Mesendoderm (in vitro differentiated cells): ENCODE measurements at regions not wholly inside any gene's neighbourhood (a gene's known extent, or its start where the extent isn't known, plus 50 kb on each side); places are given as distances from the start of the nearest gene placed in this dataset.
A peak's percentile ranks its signal among the peaks of the same experiment; 100 is the strongest.

Source experiments
- DNase-seq: peaks from one replicate; pipeline ENCODE4 v3.0.0; 2013
- H2AK5ac ChIP-seq: 2 replicates; pipeline ENCODE4 v1.6.1; 2013; ENCODE audit warnings: low read length, inconsistent platforms
- H2BK120ac ChIP-seq: 2 replicates; pipeline ENCODE4 v1.6.1; 2013; ENCODE audit warnings: low read depth, mild to moderate bottlenecking, low read length, moderate library complexity, mixed read lengths
- H2BK15ac ChIP-seq: replicated peaks from 2 replicates; pipeline ENCODE4 v1.6.1; 2013; ENCODE audit warnings: low read depth, mild to moderate bottlenecking, moderate library complexity
- H2BK5ac ChIP-seq: 2 replicates; pipeline ENCODE4 v1.6.1; 2013; ENCODE audit warnings: low read length, inconsistent platforms
- H3K18ac ChIP-seq: 2 replicates; pipeline ENCODE4 v1.6.1; 2013; ENCODE audit warnings: mild to moderate bottlenecking, low read length, mixed read lengths
- H3K23ac ChIP-seq: one replicate; pipeline ENCODE4 v1.6.1; 2013; ENCODE audit warnings: low read length
- H3K27ac ChIP-seq: 2 replicates; pipeline ENCODE4 v1.5.1; 2013; ENCODE audit warnings: low read depth, mild to moderate bottlenecking, inconsistent platforms, low read length, moderate library complexity
- H3K27me3 ChIP-seq: 2 replicates; pipeline ENCODE4 v1.6.1; 2013; ENCODE audit warnings: low read length, control low read depth, mild to moderate bottlenecking, inconsistent platforms; ENCODE audit not compliant: insufficient read depth, poor library complexity
- H3K36me3 ChIP-seq: 2 replicates; pipeline ENCODE4 v1.6.1; 2013; ENCODE audit warnings: low read length, inconsistent platforms; ENCODE audit not compliant: control insufficient read depth, insufficient read depth
- H3K4ac ChIP-seq: one replicate; pipeline ENCODE4 v1.6.1; 2013; ENCODE audit warnings: low read depth, mild to moderate bottlenecking, low read length, moderate library complexity
- H3K4me1 ChIP-seq: 2 replicates; pipeline ENCODE4 v1.6.1; 2013; ENCODE audit warnings: low read depth, low read length, inconsistent platforms; ENCODE audit not compliant: control insufficient read depth
- H3K4me2 ChIP-seq: 2 replicates; pipeline ENCODE4 v1.6.1; 2013; ENCODE audit warnings: low read length
- H3K4me3 ChIP-seq: 2 replicates; pipeline ENCODE4 v1.5.1; 2013; ENCODE audit warnings: mild to moderate bottlenecking, low read length
- H3K56ac ChIP-seq: one replicate; pipeline ENCODE4 v1.6.1; 2013; ENCODE audit warnings: low read length
- H3K79me1 ChIP-seq: 2 replicates; pipeline ENCODE4 v1.6.1; 2013; ENCODE audit warnings: low read length, inconsistent platforms
- H3K79me2 ChIP-seq: 2 replicates; pipeline ENCODE4 v1.6.1; 2013; ENCODE audit warnings: mild to moderate bottlenecking, low read length; ENCODE audit not compliant: control insufficient read depth, insufficient read depth
- H3K9ac ChIP-seq: 2 replicates; pipeline ENCODE4 v1.6.1; 2013; ENCODE audit warnings: low read length, inconsistent platforms
- H4K5ac ChIP-seq: one replicate; pipeline ENCODE4 v1.6.1; 2013; ENCODE audit warnings: low read length
- H4K8ac ChIP-seq: one replicate; pipeline ENCODE4 v1.6.1; 2013; ENCODE audit warnings: low read depth, mild to moderate bottlenecking, control low read depth, low read length, moderate library complexity
- WGBS: extraction: QIAGEN DNeasy Blood & Tissue Kit; methylation state at CpG from one replicate; pipeline ENCODE4 v1.1.7; 2013; ENCODE audit warnings: low lambda C conversion rate, missing lambda C conversion rate; ENCODE audit not compliant: insufficient coverage; ENCODE audit errors: extremely low coverage; 5-methylcytosine and 5-hydroxymethylcytosine counted together

GRCh38 chr1:5709461-5709975 is 282.7 kb downstream of the NPHP4 start:
- DNase-seq, result no peak
- Histone ChIP-seq H3K23ac (no peak overlapping the region), H3K4me2 (no peak overlapping the region), H3K9ac (no peak overlapping the region), H3K79me1 (no peaks in the 10 kb centered on the region), H2BK15ac (no peak overlapping the region), H2BK5ac (no peak overlapping the region), H3K18ac (no peak overlapping the region), H4K5ac (no peak overlapping the region), H3K36me3 (no peaks in the 10 kb centered on the region), H2AK5ac (no peak overlapping the region), H3K27me3 (no peaks in the 10 kb centered on the region), H2BK120ac (no peak overlapping the region), H3K27ac (no peak overlapping the region), H3K4ac (no peak overlapping the region), H4K8ac (no peak overlapping the region), H3K56ac (no peak overlapping the region), H3K79me2 (no peaks in the 10 kb centered on the region), H3K4me3 (no peak overlapping the region), H3K4me1 (no peaks in the 10 kb centered on the region)
- no CpG with 5 or more reads among the region's 6 CpGs for WGBS

DNA sequence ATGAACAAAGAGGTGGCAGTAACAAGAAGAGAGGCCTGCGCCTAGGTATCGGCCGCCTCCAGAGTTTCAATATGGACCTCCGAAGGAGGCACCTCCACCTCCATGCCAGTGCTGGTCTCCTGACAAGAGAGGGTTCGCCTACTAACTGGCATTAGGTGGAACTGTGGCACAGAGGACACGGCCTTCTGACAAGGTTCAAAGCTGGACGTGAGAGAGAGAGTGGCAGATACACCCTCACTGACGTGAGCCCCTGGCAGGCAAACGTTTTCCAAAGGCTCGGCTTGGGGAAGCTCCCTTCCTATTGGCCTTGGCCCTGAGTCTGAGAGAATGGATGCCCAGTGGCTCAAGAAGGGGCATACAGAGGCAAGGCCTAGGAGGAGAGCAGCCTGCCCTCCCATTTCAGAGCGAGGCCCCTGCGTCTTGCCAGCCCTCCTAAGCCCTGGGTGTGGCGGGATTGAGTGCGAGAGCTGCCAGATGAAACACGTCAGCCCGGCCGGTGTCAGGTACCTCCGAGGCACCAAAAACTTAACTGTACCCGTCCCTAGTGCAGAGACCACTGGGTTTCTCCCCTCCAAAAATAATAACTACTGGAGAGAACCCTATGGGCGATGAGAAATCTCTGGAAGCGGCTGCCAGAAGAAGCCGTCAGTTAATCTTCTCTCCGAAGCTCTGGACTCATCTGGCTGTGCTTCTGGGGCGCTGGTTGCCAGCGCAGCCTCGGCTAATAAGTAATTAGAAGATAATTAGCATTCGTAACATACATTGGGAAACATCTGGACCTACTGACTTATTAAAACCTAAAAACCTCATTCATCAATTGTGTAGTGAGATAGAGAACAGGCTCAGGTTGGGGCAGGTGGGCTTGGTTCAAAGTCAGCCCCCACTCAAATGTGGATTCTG is 283.6 kb downstream of the NPHP4 start:
- Histone ChIP-seq H2BK15ac (no peak overlapping the region), H3K79me1 (no peaks in the 10 kb centered on the region), H3K9ac (no peak overlapping the region), H3K4me2 (no peak overlapping the region), H3K4me1 (no peaks in the 10 kb centered on the region), H3K23ac (no peak overlapping the region), H3K4me3 (no peak overlapping the region), H2BK5ac (no peak overlapping the region), H4K5ac (no peak overlapping the region), H3K56ac (no peak overlapping the region), H3K4ac (no peak overlapping the region), H3K79me2 (no peaks in the 10 kb centered on the region), H3K18ac (no peak overlapping the region), H3K36me3 (no peaks in the 10 kb centered on the region), H3K27ac (no peak overlapping the region), H2AK5ac (no peak overlapping the region), H2BK120ac (no peak overlapping the region), H3K27me3 (no peaks in the 10 kb centered on the region), H4K8ac (no peak overlapping the region)
- no peak for DNase-seq
- no CpG with 5 or more reads among the region's 27 CpGs for WGBS

- DNase-seq, result peak; percentile 63
These were observed 284.5 kb downstream of the NPHP4 start for GRCh38 chr1:5707566-5708345.

GRCh38 chr1:5706239-5706638 is 286.0 kb downstream of the NPHP4 start:
- Histone ChIP-seq H3K27ac (no peak overlapping the region), H3K56ac (no peak overlapping the region), H3K4me3 (no peak overlapping the region), H3K36me3 (no peaks in the 10 kb centered on the region), H2AK5ac (no peak overlapping the region), H3K79me2 (no peaks in the 10 kb centered on the region), H3K4me2 (no peak overlapping the region), H2BK5ac (no peak overlapping the region), H3K4me1 (no peaks in the 10 kb centered on the region), H3K9ac (no peak overlapping the region), H3K18ac (no peak overlapping the region), H4K5ac (no peak overlapping the region), H3K23ac (no peak overlapping the region), H2BK120ac (no peak overlapping the region), H3K27me3 (no peaks in the 10 kb centered on the region), H3K4ac (no peak overlapping the region), H4K8ac (no peak overlapping the region), H2BK15ac (no peak overlapping the region), H3K79me1 (no peaks in the 10 kb centered on the region)
- WGBS, result no CpG with 5 or more reads among the region's 5 CpGs
- DNase-seq, result no peak

More at GRCh38 chr1:5707566-5708345, 284.5 kb downstream of the NPHP4 start:
- H3K4ac ChIP-seq, result no peak overlapping the region
- H2BK120ac ChIP-seq, result no peak overlapping the region
- no peak overlapping the region for H3K23ac ChIP-seq
- H2BK5ac ChIP-seq, result no peak overlapping the region
- H3K4me3 ChIP-seq, result no peak overlapping the region
- H3K27ac ChIP-seq, result no peak overlapping the region
- no peak overlapping the region for H3K9ac ChIP-seq
- no peaks in the 10 kb centered on the region for H3K79me1 ChIP-seq
- H4K5ac ChIP-seq, result no peak overlapping the region
- H2AK5ac ChIP-seq, result no peak overlapping the region
- H2BK15ac ChIP-seq, result no peak overlapping the region
- WGBS, result no CpG with 5 or more reads among the region's 12 CpGs
- H3K36me3 ChIP-seq, result no peaks in the 10 kb centered on the region
- H4K8ac ChIP-seq, result no peak overlapping the region
- H3K18ac ChIP-seq, result no peak overlapping the region
- H3K4me2 ChIP-seq, result no peak overlapping the region
- no peak overlapping the region for H3K56ac ChIP-seq
- no peaks in the 10 kb centered on the region for H3K27me3 ChIP-seq
- no peaks in the 10 kb centered on the region for H3K4me1 ChIP-seq
- no peaks in the 10 kb centered on the region for H3K79me2 ChIP-seq

- Histone ChIP-seq H3K23ac (no peak overlapping the region), H2BK15ac (no peak overlapping the region), H3K56ac (no peak overlapping the region), H3K36me3 (no peaks in the 10 kb centered on the region), H2AK5ac (no peak overlapping the region), H3K9ac (no peak overlapping the region), H3K27ac (no peak overlapping the region), H3K18ac (no peak overlapping the region), H4K8ac (no peak overlapping the region), H3K4me3 (no peak overlapping the region), H2BK120ac (no peak overlapping the region), H3K4me1 (no peaks in the 10 kb centered on the region), H3K79me2 (no peaks in the 10 kb centered on the region), H3K4ac (no peak overlapping the region), H3K27me3 (no peaks in the 10 kb centered on the region), H2BK5ac (no peak overlapping the region), H4K5ac (no peak overlapping the region), H3K4me2 (no peak overlapping the region), H3K79me1 (no peaks in the 10 kb centered on the region)
- WGBS, result no CpG with 5 or more reads among the region's 10 CpGs
- no peak for DNase-seq
These were observed 286.5 kb downstream of the NPHP4 start for GRCh38 chr1:5705751-5706150.
